AG10803 (cell line): ENCODE measurements at regions not wholly inside any gene's neighbourhood (a gene's known extent, or its start where the extent isn't known, plus 50 kb on each side); places are given as distances from the start of the nearest gene placed in this dataset.

Experiments
- DNase-seq: peaks from one replicate; pipeline ENCODE4 v3.0.0; 2010; ENCODE audit warnings: low read depth
- H3K4me3 ChIP-seq: 2 replicates; pipeline ENCODE4 v1.5.1; 2011; ENCODE audit warnings: mild to moderate bottlenecking, low read length, control low read depth
- CTCF ChIP-seq: conservative IDR thresholded peaks from 2 replicates; pipeline ENCODE4 v1.5.1; 2011; ENCODE audit warnings: mild to moderate bottlenecking, low read length, control low read depth, inconsistent platforms

- DNase-seq: no peak
- no peak overlapping the region for H3K4me3 ChIP-seq
- TF ChIP-seq CTCF: no peak
Observed at GRCh38 chr2:103618112-103618511, 856.3 kb downstream of the TMEM182 start.

- no peak for DNase-seq
- no peak for TF ChIP-seq CTCF
- no peak overlapping the region for H3K4me3 ChIP-seq
Observed at GRCh38 chr2:103627301-103627700, 865.5 kb downstream of the TMEM182 start.

GRCh38 chr2:103638978-103639377 lies 877.1 kb downstream of the TMEM182 start:
- DNase-seq: no peak
- no peak for TF ChIP-seq CTCF
- H3K4me3 ChIP-seq: no peak overlapping the region

- H3K4me3 ChIP-seq: no peak overlapping the region
- TF ChIP-seq CTCF: no peak
- no peak for DNase-seq
Observed at GRCh38 chr2:103656558-103656957, 894.7 kb downstream of the TMEM182 start.

- no peak overlapping the region for H3K4me3 ChIP-seq
- no peak for DNase-seq
- no peak for TF ChIP-seq CTCF
Observed at GRCh38 chr2:103660519-103660918, 898.7 kb downstream of the TMEM182 start.

- DNase-seq: no peak
- no peak overlapping the region for H3K4me3 ChIP-seq
- no peak for TF ChIP-seq CTCF
Observed at GRCh38 chr2:103660947-103661346, 899.1 kb downstream of the TMEM182 start.

- no peak for DNase-seq
- no peak for TF ChIP-seq CTCF
- no peak overlapping the region for H3K4me3 ChIP-seq
Observed at GRCh38 chr2:103664690-103665089, 902.9 kb downstream of the TMEM182 start.
